ENCODE measurements at regions not wholly inside any gene's neighbourhood (a gene's known extent, or its start where the extent isn't known, plus 50 kb on each side); places are given as distances from the start of the nearest gene placed in this dataset.
"Not testable (repeated sequence)": the region's sequence is repeated elsewhere in the genome, so short reads cannot be mapped to it uniquely, and the experiment has no call there.

- H3K4me3 ChIP-seq (ENCODE audit: low read depth, low read length) = no peak overlapping the region
- no peak for DNase-seq (ENCODE audit: low read depth)
- no peak for TF ChIP-seq CTCF (IDR thresholded peaks at IDR 0.05; ENCODE audit: insufficient read depth, low read length)
Measured at GRCh38 chr9:78985084-78985738, 586.6 kb upstream of the TLE4 start.

GRCh38 chr9:78986446-78986845 lies 585.3 kb upstream of the TLE4 start:
- TF ChIP-seq CTCF (IDR thresholded peaks at IDR 0.05; ENCODE audit: insufficient read depth, low read length) = no peak
- no peak for DNase-seq (ENCODE audit: low read depth)

GRCh38 chr9:78989031-78989658 lies 582.6 kb upstream of the TLE4 start:
- no peak for TF ChIP-seq CTCF (IDR thresholded peaks at IDR 0.05; ENCODE audit: insufficient read depth, low read length)
- no peak overlapping the region for H3K4me3 ChIP-seq (ENCODE audit: low read depth, low read length)
- no peak for DNase-seq (ENCODE audit: low read depth)

More at GRCh38 chr9:78986446-78986845, 585.3 kb upstream of the TLE4 start:
- no peak overlapping the region for H3K4me3 ChIP-seq (ENCODE audit: low read depth, low read length)

- H3K4me3 ChIP-seq (ENCODE audit: low read depth, low read length) = no peak overlapping the region
- DNase-seq (ENCODE audit: low read depth) = no peak
- no peak for TF ChIP-seq CTCF (IDR thresholded peaks at IDR 0.05; ENCODE audit: insufficient read depth, low read length)
Measured at GRCh38 chr9:78994471-78994870, 577.3 kb upstream of the TLE4 start.

- DNase-seq (ENCODE audit: low read depth); H3K4me3 ChIP-seq (ENCODE audit: low read depth, low read length): not testable (repeated sequence)
Measured at GRCh38 chr9:78994974-78995373, 576.8 kb upstream of the TLE4 start.

- H3K4me3 ChIP-seq (ENCODE audit: low read depth, low read length) = no peak overlapping the region
- no peak for DNase-seq (ENCODE audit: low read depth)
- no peak for TF ChIP-seq CTCF (IDR thresholded peaks at IDR 0.05; ENCODE audit: insufficient read depth, low read length)
Measured at GRCh38 chr9:78997296-78997695, 574.5 kb upstream of the TLE4 start.

- TF ChIP-seq CTCF (IDR thresholded peaks at IDR 0.05; ENCODE audit: insufficient read depth, low read length) = no peak
- no peak overlapping the region for H3K4me3 ChIP-seq (ENCODE audit: low read depth, low read length)
- no peak for DNase-seq (ENCODE audit: low read depth)
Measured at GRCh38 chr9:79000230-79001002, 571.3 kb upstream of the TLE4 start.

Data from fibroblast of the aortic adventitia (primary cell).